ENCODE measurements at regions not wholly inside any gene's neighbourhood (a gene's known extent, or its start where the extent isn't known, plus 50 kb on each side); places are given as distances from the start of the nearest gene placed in this dataset.

DNA sequence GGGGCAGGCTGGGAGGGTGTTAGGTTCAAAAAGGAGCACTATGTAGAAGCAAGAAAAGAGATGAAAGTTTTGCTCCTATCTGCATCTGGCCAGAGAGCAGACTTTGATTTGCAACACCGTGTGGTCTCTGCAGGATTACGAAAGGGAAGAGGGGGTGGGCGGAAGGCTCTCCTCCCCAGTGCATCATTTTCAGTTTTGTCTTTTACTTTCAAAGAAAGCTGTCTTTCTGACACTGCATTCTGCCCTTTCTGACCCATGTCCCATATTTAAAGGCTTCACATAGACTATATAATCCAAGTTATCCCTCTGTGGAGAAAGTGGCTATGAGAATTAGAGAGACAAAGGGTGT lies 126.5 kb downstream of the RHOU start:
- Mint-ChIP-seq H3K4me3 (peak overlapping the region; percentile 26), H3K4me1 (ENCODE audit: unreplicated experiment) (peaks cover 67% of the 10 kb centered on the region), H3K9me3 (no peaks in the 10 kb centered on the region), H3K27me3 (no peaks in the 10 kb centered on the region), H3K27ac (peak overlapping the region; percentile 56), H3K36me3 (no peaks in the 10 kb centered on the region)
- no peak for DNase-seq (ENCODE audit: extremely low spot score, unreplicated experiment)
- TF ChIP-seq CTCF (conservative IDR thresholded peaks at IDR 0.05): no peak

GRCh38 chr1:228862542-228863505 lies 127.5 kb downstream of the RHOU start:
- H3K4me1 Mint-ChIP-seq (ENCODE audit: unreplicated experiment): peaks cover 77% of the 10 kb centered on the region
- H3K27ac Mint-ChIP-seq: peak overlapping the region; percentile 97
- DNase-seq (ENCODE audit: extremely low spot score, unreplicated experiment): no peak
- peak overlapping the region; percentile 4 for H3K4me3 Mint-ChIP-seq
- no peaks in the 10 kb centered on the region for H3K36me3 Mint-ChIP-seq
- no peaks in the 10 kb centered on the region for H3K9me3 Mint-ChIP-seq
- H3K27me3 Mint-ChIP-seq: no peaks in the 10 kb centered on the region
- no peak for TF ChIP-seq CTCF (conservative IDR thresholded peaks at IDR 0.05)

DNA sequence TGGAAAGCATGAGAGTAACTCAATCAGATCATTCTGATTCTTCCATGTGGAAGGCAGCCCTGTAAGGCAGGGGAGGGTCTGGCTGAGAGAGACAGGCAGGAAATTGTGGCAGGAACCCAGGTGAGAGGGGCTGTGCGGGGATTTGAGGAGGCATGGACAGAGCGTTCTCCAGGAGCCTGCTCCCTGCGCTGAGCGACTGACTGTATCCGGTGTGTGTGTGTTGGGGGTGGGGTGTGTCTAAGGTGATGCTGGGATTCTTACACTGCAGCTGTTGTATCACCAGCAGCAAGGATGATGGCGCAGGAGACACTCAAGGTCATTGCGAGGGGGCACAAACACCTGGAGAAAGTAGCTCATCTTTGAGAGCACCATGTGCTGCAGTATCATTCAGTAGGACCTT lies 128.5 kb downstream of the RHOU start:
- Mint-ChIP-seq H3K9me3 (no peaks in the 10 kb centered on the region), H3K4me3 (peak overlapping the region; percentile 63), H3K4me1 (ENCODE audit: unreplicated experiment) (peaks cover 80% of the 10 kb centered on the region), H3K27me3 (no peaks in the 10 kb centered on the region), H3K27ac (peak overlapping the region; percentile 97), H3K36me3 (no peaks in the 10 kb centered on the region)
- TF ChIP-seq CTCF (conservative IDR thresholded peaks at IDR 0.05): no peak
- DNase-seq (ENCODE audit: extremely low spot score, unreplicated experiment): no peak

- no peaks in the 10 kb centered on the region for H3K27me3 Mint-ChIP-seq
- H3K27ac Mint-ChIP-seq: peak overlapping the region; percentile 97
- H3K4me1 Mint-ChIP-seq (ENCODE audit: unreplicated experiment): peaks cover 78% of the 10 kb centered on the region
- no peak for DNase-seq (ENCODE audit: extremely low spot score, unreplicated experiment)
- H3K36me3 Mint-ChIP-seq: no peaks in the 10 kb centered on the region
- no peaks in the 10 kb centered on the region for H3K9me3 Mint-ChIP-seq
- TF ChIP-seq CTCF (conservative IDR thresholded peaks at IDR 0.05): no peak
- no peak overlapping the region for H3K4me3 Mint-ChIP-seq
Measured at GRCh38 chr1:228865627-228866330, 130.5 kb downstream of the RHOU start.

- H3K27me3 Mint-ChIP-seq: no peaks in the 10 kb centered on the region
- no peaks in the 10 kb centered on the region for H3K9me3 Mint-ChIP-seq
- H3K4me3 Mint-ChIP-seq: peak overlapping the region; percentile 56
- TF ChIP-seq CTCF (conservative IDR thresholded peaks at IDR 0.05): no peak
- DNase-seq (ENCODE audit: extremely low spot score, unreplicated experiment): no peak
- peaks cover 75% of the 10 kb centered on the region for H3K4me1 Mint-ChIP-seq (ENCODE audit: unreplicated experiment)
- peak overlapping the region; percentile 97 for H3K27ac Mint-ChIP-seq
- no peaks in the 10 kb centered on the region for H3K36me3 Mint-ChIP-seq
Measured at GRCh38 chr1:228866468-228866867, 131.2 kb downstream of the RHOU start.

Data from type B pancreatic cell (in vitro differentiated cells).